ENCODE measurements at regions not wholly inside any gene's neighbourhood (a gene's known extent, or its start where the extent isn't known, plus 50 kb on each side); places are given as distances from the start of the nearest gene placed in this dataset.
A peak's percentile ranks its signal among the peaks of the same experiment; 100 is the strongest.

DNA sequence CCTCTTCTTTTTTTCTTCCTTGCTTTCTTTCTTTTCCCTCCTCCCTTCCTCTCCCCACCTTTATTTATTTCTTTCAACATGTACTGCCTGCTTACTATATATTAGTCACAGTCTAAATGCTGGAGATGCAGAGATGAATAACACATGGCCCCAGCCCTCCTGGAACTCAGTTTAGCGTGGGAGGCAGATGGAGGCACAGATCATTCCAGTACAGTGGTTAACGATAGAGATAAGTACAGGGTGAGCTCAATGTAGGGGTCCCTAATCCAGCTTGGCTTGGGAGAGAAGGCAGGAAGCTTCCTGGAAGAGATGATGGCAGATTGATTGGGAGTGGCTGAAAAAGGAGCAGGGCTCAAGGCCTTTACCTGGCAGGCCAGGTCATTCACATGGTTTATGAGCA lies 55.6 kb upstream of the PPP2R5A start:
- Histone ChIP-seq H3K4me2 (ENCODE audit: low read length) (no peak overlapping the region), H3K79me2 (ENCODE audit: low read length) (no peaks in the 10 kb centered on the region), H3K9me3 (ENCODE audit: low read length) (no peaks in the 10 kb centered on the region), H3F3A (ENCODE audit: low read length, unreplicated experiment) (no peaks in the 10 kb centered on the region), H3K9me2 (replicated peaks; ENCODE audit: low read length) (no peaks in the 10 kb centered on the region), H3K27ac (ENCODE audit: low read length) (no peak overlapping the region), H3K4me1 (ENCODE audit: insufficient read depth, low read length) (peaks cover 5% of the 10 kb centered on the region), H3K27me3 (ENCODE audit: low read length) (peaks cover 9% of the 10 kb centered on the region; the same call in 1 of the 2 replicates), H4K20me1 (ENCODE audit: low read length) (no peaks in the 10 kb centered on the region), H3K9ac (ENCODE audit: low read length) (no peak overlapping the region), H2AFZ (ENCODE audit: low read length) (no peak overlapping the region), H3K4me3 (ENCODE audit: low read length) (no peak overlapping the region), H3K36me3 (ENCODE audit: low read depth, low read length) (no peaks in the 10 kb centered on the region)
- intact Hi-C loops (cut with micrococcal nuclease): loop anchor here (2.0 to 5.0 kb wide), 2 partner anchors 142 to 159 kb away; no protein-coding TSS in a partner anchor
- DNase-seq: peak; percentile 50
- BruUV-seq (replicated peaks): no TSS peak
- POLR2A ChIA-PET (ENCODE audit: unreplicated experiment): no interaction called here
- peak; percentile 69 for ATAC-seq
- CTCF ChIA-PET: no interaction called here
- no peak for TF ChIP-seq EZH2phosphoT487 (IDR thresholded peaks at IDR 0.05; ENCODE audit: borderline replicate concordance, low read length)
- no peak for TF ChIP-seq EZH2 (IDR thresholded peaks at IDR 0.05; ENCODE audit: low read length, unreplicated experiment)
- TF ChIP-seq CTCF (conservative IDR thresholded peaks at IDR 0.05; ENCODE audit: low read depth, low read length): no peak

DNA sequence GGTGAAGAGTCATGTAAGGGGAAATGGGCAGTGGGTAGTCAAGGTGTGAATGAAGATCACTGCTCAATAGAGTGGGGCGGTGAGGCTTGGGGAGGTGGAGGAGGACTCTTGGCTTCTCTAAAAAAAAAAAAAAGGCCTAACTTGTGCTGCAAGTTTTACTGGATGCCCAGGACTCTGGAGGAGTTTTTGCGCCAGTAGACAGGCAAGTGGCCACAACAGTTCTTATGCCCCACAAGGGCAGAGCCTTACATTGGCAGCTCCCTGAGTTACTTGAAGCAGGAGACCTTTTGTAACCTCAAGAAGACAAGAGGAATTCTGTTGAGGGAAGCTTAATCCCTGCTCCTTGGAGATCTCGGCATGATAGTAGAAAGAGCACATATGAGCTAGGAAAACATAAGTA lies 54.9 kb upstream of the PPP2R5A start:
- H3K27ac ChIP-seq (ENCODE audit: low read length): no peak overlapping the region
- intact Hi-C loops (cut with micrococcal nuclease): no loop called here
- no TSS peak for BruUV-seq (replicated peaks)
- H3K4me2 ChIP-seq (ENCODE audit: low read length): no peak overlapping the region
- no peak overlapping the region for H2AFZ ChIP-seq (ENCODE audit: low read length)
- no peak for TF ChIP-seq EZH2phosphoT487 (IDR thresholded peaks at IDR 0.05; ENCODE audit: borderline replicate concordance, low read length)
- H4K20me1 ChIP-seq (ENCODE audit: low read length): no peaks in the 10 kb centered on the region
- no peak overlapping the region for H3K4me3 ChIP-seq (ENCODE audit: low read length)
- CTCF ChIA-PET: no interaction called here
- H3F3A ChIP-seq (ENCODE audit: low read length, unreplicated experiment): no peaks in the 10 kb centered on the region
- H3K9me3 ChIP-seq (ENCODE audit: low read length): no peaks in the 10 kb centered on the region
- no peaks in the 10 kb centered on the region for H3K9me2 ChIP-seq (replicated peaks; ENCODE audit: low read length)
- H3K79me2 ChIP-seq (ENCODE audit: low read length): no peaks in the 10 kb centered on the region
- no peak for ATAC-seq
- POLR2A ChIA-PET (ENCODE audit: unreplicated experiment): interaction anchor here (0.5 kb wide), 1 partner anchor 111 kb away, joined by 3 read pairs; no protein-coding TSS in a partner anchor
- H3K27me3 ChIP-seq (ENCODE audit: low read length): peaks cover 9% of the 10 kb centered on the region; the same call in 1 of the 2 replicates
- no peak for DNase-seq
- H3K36me3 ChIP-seq (ENCODE audit: low read depth, low read length): no peaks in the 10 kb centered on the region
- H3K9ac ChIP-seq (ENCODE audit: low read length): no peak overlapping the region
- H3K4me1 ChIP-seq (ENCODE audit: insufficient read depth, low read length): peaks cover 11% of the 10 kb centered on the region

DNA sequence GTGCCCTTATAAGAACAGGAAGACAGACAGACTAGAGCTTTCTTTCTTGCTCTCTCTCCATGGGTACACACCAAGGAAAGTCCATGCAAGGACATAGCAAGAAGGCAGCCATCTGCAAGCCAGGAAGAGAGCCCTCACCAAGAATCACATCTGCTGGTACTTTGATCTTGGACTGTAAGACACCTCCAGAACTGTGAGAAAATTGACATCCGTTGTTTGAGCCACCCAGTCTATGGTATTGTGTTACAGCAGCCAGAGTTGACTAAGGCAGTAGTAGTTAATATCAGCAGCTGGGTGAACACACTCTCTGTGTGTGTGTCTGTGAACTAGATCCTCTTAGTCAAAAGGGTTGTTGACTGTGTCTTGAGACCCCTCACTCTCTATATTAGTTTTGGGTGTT lies 53.8 kb upstream of the PPP2R5A start:
- Histone ChIP-seq H3K9me3 (ENCODE audit: low read length) (no peaks in the 10 kb centered on the region), H4K20me1 (ENCODE audit: low read length) (no peaks in the 10 kb centered on the region), H3K79me2 (ENCODE audit: low read length) (no peaks in the 10 kb centered on the region), H3K9me2 (replicated peaks; ENCODE audit: low read length) (no peaks in the 10 kb centered on the region), H3K9ac (ENCODE audit: low read length) (no peak overlapping the region), H3K36me3 (ENCODE audit: low read depth, low read length) (no peaks in the 10 kb centered on the region), H3K4me3 (ENCODE audit: low read length) (no peak overlapping the region), H3F3A (ENCODE audit: low read length, unreplicated experiment) (no peaks in the 10 kb centered on the region), H3K4me1 (ENCODE audit: insufficient read depth, low read length) (peaks cover 11% of the 10 kb centered on the region), H2AFZ (ENCODE audit: low read length) (no peak overlapping the region), H3K27me3 (ENCODE audit: low read length) (peaks cover 9% of the 10 kb centered on the region; the same call in 1 of the 2 replicates), H3K4me2 (ENCODE audit: low read length) (no peak overlapping the region), H3K27ac (ENCODE audit: low read length) (no peak overlapping the region)
- POLR2A ChIA-PET (ENCODE audit: unreplicated experiment): no interaction called here
- TF ChIP-seq EZH2phosphoT487 (IDR thresholded peaks at IDR 0.05; ENCODE audit: borderline replicate concordance, low read length) (no peak), CTCF (conservative IDR thresholded peaks at IDR 0.05; ENCODE audit: low read depth, low read length) (no peak), EZH2 (IDR thresholded peaks at IDR 0.05; ENCODE audit: low read length, unreplicated experiment) (no peak)
- CTCF ChIA-PET: no interaction called here
- ATAC-seq: no peak
- intact Hi-C loops (cut with micrococcal nuclease): no loop called here
- BruUV-seq (replicated peaks): no TSS peak
- DNase-seq: no peak
